ENCODE measurements at regions not wholly inside any gene's neighbourhood (a gene's known extent, or its start where the extent isn't known, plus 50 kb on each side); places are given as distances from the start of the nearest gene placed in this dataset.

GRCh38 chr3:43894176-43895049 is 203.7 kb downstream of the ABHD5 start:
- DNase-seq (ENCODE audit: low read depth in 2 of 2), result no peak

- no peak for DNase-seq (ENCODE audit: low read depth in 2 of 2)
These were observed 204.8 kb downstream of the ABHD5 start for GRCh38 chr3:43895573-43895972.

GRCh38 chr3:43902415-43902814 is 211.7 kb downstream of the ABHD5 start:
- DNase-seq (ENCODE audit: low read depth in 2 of 2), result no peak

- DNase-seq (ENCODE audit: low read depth in 2 of 2), result no peak
These were observed 214.4 kb downstream of the ABHD5 start for GRCh38 chr3:43905157-43905556.

GRCh38 chr3:43906849-43907507 is 216.2 kb downstream of the ABHD5 start:
- DNase-seq (ENCODE audit: low read depth in 2 of 2), result no peak

- no peak for DNase-seq (ENCODE audit: low read depth in 2 of 2)
These were observed 216.7 kb downstream of the ABHD5 start for GRCh38 chr3:43907508-43907858.

- no peak for DNase-seq (ENCODE audit: low read depth in 2 of 2)
These were observed 217.7 kb downstream of the ABHD5 start for GRCh38 chr3:43908456-43908855.

- DNase-seq (ENCODE audit: low read depth in 2 of 2), result no peak
These were observed 218.4 kb downstream of the ABHD5 start for GRCh38 chr3:43909149-43909548.

- DNase-seq (ENCODE audit: low read depth in 2 of 2), result no peak
These were observed 220.0 kb downstream of the ABHD5 start for GRCh38 chr3:43910750-43911149.

- DNase-seq (ENCODE audit: low read depth in 2 of 2), result no peak
These were observed 222.6 kb downstream of the ABHD5 start for GRCh38 chr3:43913036-43913948.

GRCh38 chr3:43914269-43914668 is 223.5 kb downstream of the ABHD5 start:
- DNase-seq (ENCODE audit: low read depth in 2 of 2), result no peak

- DNase-seq (ENCODE audit: low read depth in 2 of 2), result no peak
These were observed 224.8 kb downstream of the ABHD5 start for GRCh38 chr3:43915546-43915945.

- no peak for DNase-seq (ENCODE audit: low read depth in 2 of 2)
These were observed 226.6 kb downstream of the ABHD5 start for GRCh38 chr3:43917361-43917760.

- no peak for DNase-seq (ENCODE audit: low read depth in 2 of 2)
These were observed 228.3 kb downstream of the ABHD5 start for GRCh38 chr3:43919029-43919428.

- no peak for DNase-seq (ENCODE audit: low read depth in 2 of 2)
These were observed 230.4 kb downstream of the ABHD5 start for GRCh38 chr3:43921056-43921648.

GRCh38 chr3:43922374-43922773 is 231.6 kb downstream of the ABHD5 start:
- no peak for DNase-seq (ENCODE audit: low read depth in 2 of 2)

- no peak for DNase-seq (ENCODE audit: low read depth in 2 of 2)
These were observed 232.6 kb downstream of the ABHD5 start for GRCh38 chr3:43923104-43923882.

- DNase-seq (ENCODE audit: low read depth in 2 of 2), result no peak
These were observed 235.3 kb downstream of the ABHD5 start for GRCh38 chr3:43926055-43926454.

- no peak for DNase-seq (ENCODE audit: low read depth in 2 of 2)
These were observed 242.2 kb downstream of the ABHD5 start for GRCh38 chr3:43932921-43933320.

- no peak for DNase-seq (ENCODE audit: low read depth in 2 of 2)
These were observed 257.3 kb downstream of the ABHD5 start for GRCh38 chr3:43948013-43948412.

- no peak for DNase-seq (ENCODE audit: low read depth in 2 of 2)
These were observed 258.9 kb downstream of the ABHD5 start for GRCh38 chr3:43949594-43949993.
